HCT116 (cell line): ENCODE measurements at regions not wholly inside any gene's neighbourhood (a gene's known extent, or its start where the extent isn't known, plus 50 kb on each side); places are given as distances from the start of the nearest gene placed in this dataset.

ENCODE experiments used
- ATAC-seq: fragments of 200-7000 bp; cut with Tn5 transposase; 2 replicates; pipeline ENCODE4 v1.9.1; 2020; ENCODE audit warnings: mild to moderate bottlenecking, moderate library complexity
- BruUV-seq: library from RNA; stranded (reverse); fragments of 400-500 nt; replicated peaks from 2 replicates; lab custom pipeline; 2021; lab: Mats Ljungman, UMichigan
- CTCF ChIA-PET: fragments of 300-600 bp; sonication (Branson Sonifier 250); formaldehyde crosslinking; loops from one replicate; lab custom pipeline; 2021; ENCODE audit warnings: antibody characterized with exemption; lab: Charles Lee
- POLR2A ChIA-PET: fragments of 300-600, 350-600 bp; sonication (Branson Sonifier 250); formaldehyde crosslinking; loops from one replicate; lab custom pipeline; 2021; ENCODE audit warnings: antibody characterized with exemption; lab: Charles Lee
- RAD21 ChIA-PET, 2 experiments: fragments of 300-600 bp; sonication (Branson Sonifier 250); formaldehyde crosslinking; loops; one replicate each; lab custom pipeline; 2023; ENCODE audit warnings: low total read pairs in 2 of 2; ENCODE audit not compliant: uncharacterized antibody in 2 of 2, unreplicated experiment in 2 of 2, low non-redundant PET in 1 of 2; lab: Charles Lee
- DNase-seq: peaks from one replicate; pipeline ENCODE4 v3.0.0-alpha.2; 2010; ENCODE audit warnings: low read depth, low spot score
- H2AFZ ChIP-seq: fragments of 200-600 bp; shearing (Covaris generic), sonication (generic); 2 replicates; pipeline ENCODE4 v1.6.1; 2017; ENCODE audit warnings: low read depth, mixed run types, mixed read lengths, antibody characterized with exemption, low read length; ENCODE audit not compliant: poor library complexity, severe bottlenecking
- H3K27ac ChIP-seq: 2 replicates; pipeline ENCODE4 v1.5.1; 2012; ENCODE audit warnings: low read depth, low read length
- H3K27me3 ChIP-seq: fragments of 200-600 bp; sonication (generic); 2 replicates; pipeline ENCODE4 v1.6.1; 2016; ENCODE audit warnings: mixed run types, low read length, mixed read lengths; ENCODE audit not compliant: insufficient read depth
- H3K36me3 ChIP-seq, 2 experiments: fragments of 200-500 bp in 1 of 2; fragments of 200-600 bp in 1 of 2; sonication (Bioruptor generic) in 1 of 2; sonication (generic) in 1 of 2; 2 replicates each; pipeline versions ENCODE4 v1.5.1 to v1.6.1; 2014 to 2016; ENCODE audit warnings: low read length in 2 of 2, inconsistent platforms in 1 of 2, mixed read lengths in 1 of 2, mixed run types in 1 of 2; ENCODE audit not compliant: insufficient read depth in 2 of 2, control insufficient read depth in 1 of 2
- H3K4me1 ChIP-seq, 2 experiments: fragments of 200-600 bp in 1 of 2; sonication (generic) in 1 of 2; 2 replicates each; pipeline versions ENCODE4 v1.5.1 to v1.6.1; 2012 to 2017; ENCODE audit warnings: low read length in 2 of 2, inconsistent platforms in 1 of 2, mild to moderate bottlenecking in 1 of 2, mixed read lengths in 1 of 2, mixed run types in 1 of 2, moderate library complexity in 1 of 2; ENCODE audit not compliant: insufficient read depth in 2 of 2, control insufficient read depth in 1 of 2
- H3K4me2 ChIP-seq: fragments of 200-600 bp; sonication (generic); 2 replicates; pipeline ENCODE4 v1.6.1; 2017; ENCODE audit warnings: mixed run types, low read length, mixed read lengths
- H3K4me3 ChIP-seq, 2 experiments: fragments of 200-600 bp in 1 of 2; sonication (generic) in 1 of 2; replicated peaks in 1 of 2; 2 replicates each; pipeline ENCODE4 v1.5.1; 2011 to 2016; ENCODE audit warnings: low read length in 2 of 2, control low read depth in 1 of 2, low read depth in 1 of 2, mild to moderate bottlenecking in 1 of 2, mixed read lengths in 1 of 2, mixed run types in 1 of 2
- H3K79me2 ChIP-seq: fragments of 200-600 bp; sonication (generic); 2 replicates; pipeline ENCODE4 v1.6.1; 2017; ENCODE audit warnings: mild to moderate bottlenecking, mixed run types, low read length, moderate library complexity, mixed read lengths; ENCODE audit not compliant: insufficient read depth
- H3K9ac ChIP-seq: fragments of 200-600 bp; sonication (generic); 2 replicates; pipeline ENCODE4 v1.6.1; 2016; ENCODE audit warnings: low read length, mixed read lengths
- H3K9me2 ChIP-seq: fragments of 200-600 bp; sonication (generic), shearing (Covaris generic); 2 replicates; pipeline ENCODE4 v1.6.1; 2017; ENCODE audit warnings: mixed run types, mild to moderate bottlenecking, moderate library complexity; ENCODE audit not compliant: insufficient read depth
- H3K9me3 ChIP-seq, 2 experiments: fragments of 200-500 bp in 1 of 2; fragments of 200-600 bp in 1 of 2; sonication (Bioruptor generic) in 1 of 2; sonication (generic) in 1 of 2; 2 replicates each; pipeline ENCODE4 v1.6.1; 2014 to 2017; ENCODE audit warnings: low read length in 2 of 2, mixed read lengths in 2 of 2, inconsistent platforms in 1 of 2, low read depth in 1 of 2, mild to moderate bottlenecking in 1 of 2, mixed run types in 1 of 2, moderate library complexity in 1 of 2; ENCODE audit not compliant: control insufficient read depth in 1 of 2, insufficient read depth in 1 of 2
- H4K20me1 ChIP-seq: fragments of 200-600 bp; sonication (generic), shearing (Covaris generic); 2 replicates; pipeline ENCODE4 v1.6.1; 2017; ENCODE audit warnings: mixed run types, mild to moderate bottlenecking, moderate library complexity; ENCODE audit not compliant: insufficient read depth
- ATF3 ChIP-seq: IDR thresholded peaks from 2 replicates; pipeline ENCODE4 v1.6.1; 2012
- CEBPB ChIP-seq: IDR thresholded peaks from 2 replicates; pipeline ENCODE4 v1.6.1; 2012; ENCODE audit warnings: low read depth
- EGR1 ChIP-seq: IDR thresholded peaks from 2 replicates; pipeline ENCODE4 v1.6.1; 2012; ENCODE audit warnings: low read depth
- MAX ChIP-seq: IDR thresholded peaks from 2 replicates; pipeline ENCODE4 v1.6.1; 2012
- SIN3A ChIP-seq: IDR thresholded peaks from 2 replicates; pipeline ENCODE4 v1.6.1; 2012; ENCODE audit warnings: low read depth
- SRF ChIP-seq: IDR thresholded peaks from 2 replicates; pipeline ENCODE4 v1.6.1; 2012; ENCODE audit warnings: low read depth
- TCF7L2 ChIP-seq: IDR thresholded peaks from 2 replicates; pipeline ENCODE4 v1.7.0; 2011; ENCODE audit warnings: borderline replicate concordance, inconsistent platforms; ENCODE audit not compliant: insufficient read depth, insufficient read length; ENCODE audit errors: extremely low read depth
- YY1 ChIP-seq: IDR thresholded peaks from 2 replicates; pipeline ENCODE4 v1.6.1; 2011; ENCODE audit warnings: low read length, low read depth, moderate library complexity, mild to moderate bottlenecking; ENCODE audit not compliant: insufficient replicate concordance; ENCODE audit errors: extremely low read depth
- ZBTB33 ChIP-seq: IDR thresholded peaks from 2 replicates; pipeline ENCODE4 v1.6.1; 2011; ENCODE audit warnings: mild to moderate bottlenecking, low read length, moderate library complexity; ENCODE audit not compliant: insufficient replicate concordance; ENCODE audit errors: extremely low read depth
- ZFX ChIP-seq: fragments of 450-650 bp; IDR thresholded peaks from 2 replicates; pipeline ENCODE4 v1.6.1; 2017
- intact Hi-C: fragments of 100-400 bp; cut with micrococcal nuclease; formaldehyde crosslinking; loops from 2 replicates; pipeline ENCODE4 v1.10.0; 2022

- H3K4me1 ChIP-seq = no peaks in the 10 kb centered on the region
- ChIA-PET RAD21 (no interaction called here), POLR2A (no interaction called here), CTCF (no interaction called here)
- H3K79me2 ChIP-seq = no peaks in the 10 kb centered on the region
- no peak overlapping the region for H3K4me2 ChIP-seq
- no peak overlapping the region for H3K4me3 ChIP-seq
- peaks cover 0 to 24% of the 10 kb centered on the region in 2 experiments; a peak in 2 of 4 replicates for H3K9me3 ChIP-seq
- TF ChIP-seq YY1 (no peak), MAX (no peak)
- no peaks in the 10 kb centered on the region for H3K9me2 ChIP-seq
- BruUV-seq = no TSS peak
- DNase-seq (no peak), ATAC-seq (no peak)
- H2AFZ ChIP-seq = no peak overlapping the region
- no peak overlapping the region for H3K27ac ChIP-seq
- H3K36me3 ChIP-seq = no peaks in the 10 kb centered on the region
- no peak overlapping the region for H3K9ac ChIP-seq
- no peaks in the 10 kb centered on the region for H4K20me1 ChIP-seq
- intact Hi-C loops = no loop called here
- H3K27me3 ChIP-seq = no peaks in the 10 kb centered on the region
Measured at GRCh38 chr17:11121341-11121985, 119.5 kb upstream of the SHISA6 start.

GRCh38 chr17:11109106-11109505, 131.9 kb upstream of the SHISA6 start:
- ATAC-seq (no peak), DNase-seq (no peak)
- POLR2A ChIA-PET = no interaction called here
- Histone ChIP-seq H3K36me3 (no peaks in the 10 kb centered on the region), H3K9me2 (no peaks in the 10 kb centered on the region), H3K4me3 (no peak overlapping the region), H3K4me2 (no peak overlapping the region), H3K79me2 (no peaks in the 10 kb centered on the region), H3K4me1 (no peaks in the 10 kb centered on the region), H3K9ac (no peak overlapping the region), H2AFZ (no peak overlapping the region), H4K20me1 (no peaks in the 10 kb centered on the region), H3K27me3 (no peaks in the 10 kb centered on the region), H3K9me3 (peaks cover 0 to 15% of the 10 kb centered on the region in 2 experiments; a peak in 1 of 4 replicates), H3K27ac (no peak overlapping the region)
- CTCF ChIA-PET = no interaction called here
- TF ChIP-seq ZBTB33 (no peak), ATF3 (no peak), SRF (no peak), CEBPB (no peak), SIN3A (no peak), ZFX (no peak), TCF7L2 (no peak), EGR1 (no peak)
- BruUV-seq = no TSS peak
- intact Hi-C loops = no loop called here
- RAD21 ChIA-PET = no interaction called here
